ENCODE measurements at regions not wholly inside any gene's neighbourhood (a gene's known extent, or its start where the extent isn't known, plus 50 kb on each side); places are given as distances from the start of the nearest gene placed in this dataset.

- no peak for TF ChIP-seq ZNF33A (CRISPR knock-in tag; IDR thresholded peaks at IDR 0.05; ENCODE audit: borderline replicate concordance)
- no peak for TF ChIP-seq RBAK (CRISPR knock-in tag; IDR thresholded peaks at IDR 0.05)
- TF ChIP-seq, protein P1, sequence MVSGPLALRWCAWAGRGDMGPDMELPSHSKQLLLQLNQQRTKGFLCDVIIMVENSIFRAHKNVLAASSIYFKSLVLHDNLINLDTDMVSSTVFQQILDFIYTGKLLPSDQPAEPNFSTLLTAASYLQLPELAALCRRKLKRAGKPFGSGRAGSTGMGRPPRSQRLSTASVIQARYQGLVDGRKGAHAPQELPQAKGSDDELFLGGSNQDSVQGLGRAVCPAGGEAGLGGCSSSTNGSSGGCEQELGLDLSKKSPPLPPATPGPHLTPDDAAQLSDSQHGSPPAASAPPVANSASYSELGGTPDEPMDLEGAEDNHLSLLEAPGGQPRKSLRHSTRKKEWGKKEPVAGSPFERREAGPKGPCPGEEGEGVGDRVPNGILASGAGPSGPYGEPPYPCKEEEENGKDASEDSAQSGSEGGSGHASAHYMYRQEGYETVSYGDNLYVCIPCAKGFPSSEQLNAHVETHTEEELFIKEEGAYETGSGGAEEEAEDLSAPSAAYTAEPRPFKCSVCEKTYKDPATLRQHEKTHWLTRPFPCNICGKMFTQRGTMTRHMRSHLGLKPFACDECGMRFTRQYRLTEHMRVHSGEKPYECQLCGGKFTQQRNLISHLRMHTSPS (CRISPR knock-in tag; IDR thresholded peaks at IDR 0.05; ENCODE audit: low read depth): no peak
These were observed 183.6 kb upstream of the RPL38 start (continued) for GRCh38 chr17:74019860-74020259.

DNA sequence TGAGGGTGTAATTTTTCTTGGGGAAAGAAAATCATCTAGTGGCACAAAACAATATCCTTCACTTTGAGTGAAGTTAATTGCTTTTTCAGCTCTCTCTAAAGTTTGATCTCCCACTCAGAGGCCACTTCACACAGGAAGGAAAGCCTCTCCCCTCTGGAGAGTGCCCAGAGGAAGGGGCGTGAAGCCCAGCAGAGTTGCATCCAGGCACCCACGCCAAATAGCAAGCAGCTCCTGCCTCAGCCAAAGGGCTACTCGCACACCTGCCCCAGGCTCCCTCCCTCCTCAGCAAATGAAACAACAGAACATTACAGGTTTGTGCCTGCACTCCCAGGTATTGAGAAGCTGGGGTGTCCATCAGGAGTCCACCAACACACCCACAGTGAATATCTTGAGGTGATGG, 183.0 kb upstream of the RPL38 start:
- no TSS peak for BruUV-seq (replicated peaks)
- H4K20me1 ChIP-seq (ENCODE audit: insufficient read depth, low read length): no peaks in the 10 kb centered on the region; the same call in 1 of the 2 replicates
- no peaks in the 10 kb centered on the region for H3K36me3 ChIP-seq (replicated peaks in 1 of 2; ENCODE audit: control insufficient read depth in 1 of 2, insufficient read depth in 2 of 2, low read length in 2 of 2)
- DNase-seq (ENCODE audit: low spot score) (no peak), ATAC-seq (no peak), FAIRE-seq (no peak)
- CTCF ChIA-PET (ENCODE audit: low intra/inter-chr PET ratio, low total read pairs): no interaction called here
- H3K9me3 ChIP-seq (ENCODE audit: low read length): no peaks in the 10 kb centered on the region
- no peaks in the 10 kb centered on the region for H3K79me2 ChIP-seq (ENCODE audit: insufficient read depth, low read length)
- no peak overlapping the region for H3K27ac ChIP-seq (ENCODE audit: extremely low read length, insufficient read depth, low read length)
- no peak overlapping the region for H3K9ac ChIP-seq (ENCODE audit: insufficient read depth, low read depth, low read length)
- peaks cover 6% of the 10 kb centered on the region for H3K4me1 ChIP-seq (ENCODE audit: insufficient read depth, low read length)
- TF ChIP-seq MBD4 (IDR thresholded peaks at IDR 0.05; ENCODE audit: borderline replicate concordance, low read length) (no peak), GPN1 (CRISPR knock-in tag; IDR thresholded peaks at IDR 0.05; ENCODE audit: borderline replicate concordance) (no peak), SP4 (CRISPR knock-in tag; IDR thresholded peaks at IDR 0.05) (no peak), DNMT1 (CRISPR knock-in tag; IDR thresholded peaks at IDR 0.05) (no peak), NR1H2 (CRISPR knock-in tag; IDR thresholded peaks at IDR 0.05; ENCODE audit: borderline replicate concordance, low read depth) (no peak), GLMP (CRISPR knock-in tag; IDR thresholded peaks at IDR 0.05; ENCODE audit: borderline replicate concordance) (no peak), ZNF510 (CRISPR knock-in tag; IDR thresholded peaks at IDR 0.05; ENCODE audit: low read depth) (no peak)
- TF ChIP-seq, protein P2, sequence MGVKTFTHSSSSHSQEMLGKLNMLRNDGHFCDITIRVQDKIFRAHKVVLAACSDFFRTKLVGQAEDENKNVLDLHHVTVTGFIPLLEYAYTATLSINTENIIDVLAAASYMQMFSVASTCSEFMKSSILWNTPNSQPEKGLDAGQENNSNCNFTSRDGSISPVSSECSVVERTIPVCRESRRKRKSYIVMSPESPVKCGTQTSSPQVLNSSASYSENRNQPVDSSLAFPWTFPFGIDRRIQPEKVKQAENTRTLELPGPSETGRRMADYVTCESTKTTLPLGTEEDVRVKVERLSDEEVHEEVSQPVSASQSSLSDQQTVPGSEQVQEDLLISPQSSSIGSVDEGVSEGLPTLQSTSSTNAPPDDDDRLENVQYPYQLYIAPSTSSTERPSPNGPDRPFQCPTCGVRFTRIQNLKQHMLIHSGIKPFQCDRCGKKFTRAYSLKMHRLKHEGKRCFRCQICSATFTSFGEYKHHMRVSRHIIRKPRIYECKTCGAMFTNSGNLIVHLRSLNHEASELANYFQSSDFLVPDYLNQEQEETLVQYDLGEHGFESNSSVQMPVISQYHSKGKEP (CRISPR knock-in tag; IDR thresholded peaks at IDR 0.05): no peak
- TF ChIP-seq, protein P3, sequence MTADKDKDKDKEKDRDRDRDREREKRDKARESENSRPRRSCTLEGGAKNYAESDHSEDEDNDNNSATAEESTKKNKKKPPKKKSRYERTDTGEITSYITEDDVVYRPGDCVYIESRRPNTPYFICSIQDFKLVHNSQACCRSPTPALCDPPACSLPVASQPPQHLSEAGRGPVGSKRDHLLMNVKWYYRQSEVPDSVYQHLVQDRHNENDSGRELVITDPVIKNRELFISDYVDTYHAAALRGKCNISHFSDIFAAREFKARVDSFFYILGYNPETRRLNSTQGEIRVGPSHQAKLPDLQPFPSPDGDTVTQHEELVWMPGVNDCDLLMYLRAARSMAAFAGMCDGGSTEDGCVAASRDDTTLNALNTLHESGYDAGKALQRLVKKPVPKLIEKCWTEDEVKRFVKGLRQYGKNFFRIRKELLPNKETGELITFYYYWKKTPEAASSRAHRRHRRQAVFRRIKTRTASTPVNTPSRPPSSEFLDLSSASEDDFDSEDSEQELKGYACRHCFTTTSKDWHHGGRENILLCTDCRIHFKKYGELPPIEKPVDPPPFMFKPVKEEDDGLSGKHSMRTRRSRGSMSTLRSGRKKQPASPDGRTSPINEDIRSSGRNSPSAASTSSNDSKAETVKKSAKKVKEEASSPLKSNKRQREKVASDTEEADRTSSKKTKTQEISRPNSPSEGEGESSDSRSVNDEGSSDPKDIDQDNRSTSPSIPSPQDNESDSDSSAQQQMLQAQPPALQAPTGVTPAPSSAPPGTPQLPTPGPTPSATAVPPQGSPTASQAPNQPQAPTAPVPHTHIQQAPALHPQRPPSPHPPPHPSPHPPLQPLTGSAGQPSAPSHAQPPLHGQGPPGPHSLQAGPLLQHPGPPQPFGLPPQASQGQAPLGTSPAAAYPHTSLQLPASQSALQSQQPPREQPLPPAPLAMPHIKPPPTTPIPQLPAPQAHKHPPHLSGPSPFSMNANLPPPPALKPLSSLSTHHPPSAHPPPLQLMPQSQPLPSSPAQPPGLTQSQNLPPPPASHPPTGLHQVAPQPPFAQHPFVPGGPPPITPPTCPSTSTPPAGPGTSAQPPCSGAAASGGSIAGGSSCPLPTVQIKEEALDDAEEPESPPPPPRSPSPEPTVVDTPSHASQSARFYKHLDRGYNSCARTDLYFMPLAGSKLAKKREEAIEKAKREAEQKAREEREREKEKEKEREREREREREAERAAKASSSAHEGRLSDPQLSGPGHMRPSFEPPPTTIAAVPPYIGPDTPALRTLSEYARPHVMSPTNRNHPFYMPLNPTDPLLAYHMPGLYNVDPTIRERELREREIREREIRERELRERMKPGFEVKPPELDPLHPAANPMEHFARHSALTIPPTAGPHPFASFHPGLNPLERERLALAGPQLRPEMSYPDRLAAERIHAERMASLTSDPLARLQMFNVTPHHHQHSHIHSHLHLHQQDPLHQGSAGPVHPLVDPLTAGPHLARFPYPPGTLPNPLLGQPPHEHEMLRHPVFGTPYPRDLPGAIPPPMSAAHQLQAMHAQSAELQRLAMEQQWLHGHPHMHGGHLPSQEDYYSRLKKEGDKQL (CRISPR knock-in tag; IDR thresholded peaks at IDR 0.05; ENCODE audit: low read depth): no peak
- no peak overlapping the region for H3K4me3 ChIP-seq (replicated peaks in 1 of 3; ENCODE audit: insufficient read depth in 1 of 3, low read depth in 2 of 3, low read length in 3 of 3)
- H2AFZ ChIP-seq (ENCODE audit: low read length): no peak overlapping the region
- intact Hi-C loops (cut with micrococcal nuclease; ENCODE audit: unreplicated experiment) (no loop called here), in situ Hi-C loops (cut with HindIII; ENCODE audit: extremely low pct_ligation_motif_present, low pct_unique_long_range_greater_than_20kb) (no loop called here)
- no peak overlapping the region for H3K4me2 ChIP-seq (ENCODE audit: low read depth, low read length)
- 22% methylated on average over 3 of the region's 3 CpGs for WGBS (ENCODE audit: low lambda C conversion rate)
- peaks cover 8 to 45% of the 10 kb centered on the region in 2 experiments; a peak in 3 of 5 replicates for H3K27me3 ChIP-seq (ENCODE audit: control insufficient read depth in 1 of 2, insufficient read depth in 2 of 2, low read length in 2 of 2)
- POLR2A ChIA-PET: no interaction called here

All from HepG2 (cell line).